Uterus (tissue), 2 donors: ENCODE measurements at regions not wholly inside any gene's neighbourhood (a gene's known extent, or its start where the extent isn't known, plus 50 kb on each side); places are given as distances from the start of the nearest gene placed in this dataset.

ENCODE experiments used
- POLR2A ChIP-seq, 2 donors: fragments of 450-650 bp; IDR thresholded peaks; one replicate each; pipeline ENCODE4 v1.6.1; 2016; ENCODE audit warnings: antibody characterized with exemption in 2 of 2, mild to moderate bottlenecking in 1 of 2, moderate library complexity in 1 of 2
- TF ChIP-seq, protein P1 (sequence below), 4 experiments: fragments of 200-600 bp in 2 of 4; fragments of 450-650 bp in 2 of 4; sonication (generic) in 2 of 4; IDR thresholded peaks; one replicate each; pipeline ENCODE4 v1.5.1; 2016 to 2019; ENCODE audit warnings: antibody characterized with exemption in 4 of 4, mild to moderate bottlenecking in 2 of 4, moderate library complexity in 1 of 4

DNA sequence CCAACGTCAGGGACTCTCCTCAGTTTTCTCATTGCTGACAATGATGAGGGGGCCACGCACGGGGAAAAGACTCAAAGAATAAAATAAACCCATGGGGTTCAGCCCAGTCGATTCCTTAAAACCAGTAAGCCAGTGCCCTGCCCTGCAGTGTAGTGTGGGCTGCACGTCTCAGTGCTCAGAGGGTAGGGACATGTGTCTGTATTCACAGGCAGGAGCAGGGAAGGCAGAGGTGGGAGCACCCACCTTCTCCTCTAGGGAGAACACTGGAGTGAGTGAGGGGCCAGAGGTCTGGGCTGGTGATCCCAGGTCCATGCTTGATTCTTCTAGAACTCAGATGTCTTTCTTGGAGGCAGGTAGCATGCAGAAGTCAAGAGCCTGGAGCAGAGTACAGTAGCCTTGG, 303.6 kb downstream of the MATN1 start:
- no peak for TF ChIP-seq POLR2A (IDR thresholded peaks at IDR 0.05)
- TF ChIP-seq, protein P1, sequence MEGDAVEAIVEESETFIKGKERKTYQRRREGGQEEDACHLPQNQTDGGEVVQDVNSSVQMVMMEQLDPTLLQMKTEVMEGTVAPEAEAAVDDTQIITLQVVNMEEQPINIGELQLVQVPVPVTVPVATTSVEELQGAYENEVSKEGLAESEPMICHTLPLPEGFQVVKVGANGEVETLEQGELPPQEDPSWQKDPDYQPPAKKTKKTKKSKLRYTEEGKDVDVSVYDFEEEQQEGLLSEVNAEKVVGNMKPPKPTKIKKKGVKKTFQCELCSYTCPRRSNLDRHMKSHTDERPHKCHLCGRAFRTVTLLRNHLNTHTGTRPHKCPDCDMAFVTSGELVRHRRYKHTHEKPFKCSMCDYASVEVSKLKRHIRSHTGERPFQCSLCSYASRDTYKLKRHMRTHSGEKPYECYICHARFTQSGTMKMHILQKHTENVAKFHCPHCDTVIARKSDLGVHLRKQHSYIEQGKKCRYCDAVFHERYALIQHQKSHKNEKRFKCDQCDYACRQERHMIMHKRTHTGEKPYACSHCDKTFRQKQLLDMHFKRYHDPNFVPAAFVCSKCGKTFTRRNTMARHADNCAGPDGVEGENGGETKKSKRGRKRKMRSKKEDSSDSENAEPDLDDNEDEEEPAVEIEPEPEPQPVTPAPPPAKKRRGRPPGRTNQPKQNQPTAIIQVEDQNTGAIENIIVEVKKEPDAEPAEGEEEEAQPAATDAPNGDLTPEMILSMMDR (IDR thresholded peaks at IDR 0.05): no peak
